Mucosa of descending colon (tissue), 3 donors: ENCODE measurements at regions not wholly inside any gene's neighbourhood (a gene's known extent, or its start where the extent isn't known, plus 50 kb on each side); places are given as distances from the start of the nearest gene placed in this dataset.

Experiments used
- ATAC-seq: fragments of 200-7000 bp; cut with Tn5 transposase; one replicate; pipeline ENCODE4 v1.9.1; 2020; ENCODE audit warnings: mild to moderate bottlenecking, moderate library complexity
- DNase-seq, 3 donors: peaks; one replicate each; pipeline ENCODE4 v3.0.0-alpha.2; 2020
- H3K36me3 ChIP-seq: fragments of 200-600 bp; one replicate; pipeline ENCODE4 v1.8.0; 2021; ENCODE audit warnings: low read depth, mild to moderate bottlenecking
- H3K4me1 ChIP-seq: fragments of 200-600 bp; one replicate; pipeline ENCODE4 v1.8.0; 2021; ENCODE audit warnings: low read depth, mild to moderate bottlenecking
- H3K4me3 ChIP-seq: fragments of 200-600 bp; one replicate; pipeline ENCODE4 v1.8.0; 2021; ENCODE audit warnings: mild to moderate bottlenecking
- H3K9me3 ChIP-seq: fragments of 200-600 bp; one replicate; pipeline ENCODE4 v1.8.0; 2021; ENCODE audit warnings: mild to moderate bottlenecking
- CTCF ChIP-seq: fragments of 200-600 bp; IDR thresholded peaks from one replicate; pipeline ENCODE4 v1.8.0; 2022; ENCODE audit warnings: antibody characterized with exemption, mild to moderate bottlenecking
- intact Hi-C, 2 donors: fragments of 100-400 bp; cut with DNase I in 1 of 2; cut with micrococcal nuclease in 1 of 2; formaldehyde crosslinking; loops; one replicate each; pipeline versions ENCODE4 v1.11.0 to v1.11.1; 2022; cut with DNase I, micrococcal nuclease
- donor health status: DM: no; HTN: no; CAD: no; lungs with moderate emphysema.
- donor health status: DM: no; HTN: no; CAD: no.
- donor health status: DM: no; HTN: yes; CAD: no.

DNA sequence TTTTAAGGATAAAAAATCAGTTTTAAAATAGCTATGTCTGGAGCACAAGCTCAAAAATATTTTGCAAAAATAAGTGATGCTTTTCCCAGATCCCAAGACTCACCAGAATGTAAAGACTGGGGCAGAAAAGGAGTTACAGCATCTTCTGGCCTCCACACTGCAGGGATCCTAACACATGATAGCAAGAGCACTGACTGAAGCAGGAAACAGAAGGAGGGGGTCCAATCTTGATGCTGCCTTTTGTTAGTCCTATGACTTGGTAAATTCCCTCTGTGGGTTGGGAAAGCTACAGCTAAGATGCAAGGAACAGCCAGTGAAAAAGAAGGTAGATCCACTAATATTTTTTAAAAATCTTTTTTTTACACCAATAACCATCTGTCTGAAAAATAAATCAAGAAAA, 54.2 kb upstream of the TNR start:
- Histone ChIP-seq H3K4me3 (no peak overlapping the region), H3K9me3 (no peaks in the 10 kb centered on the region), H3K36me3 (no peaks in the 10 kb centered on the region), H3K4me1 (no peaks in the 10 kb centered on the region)
- ATAC-seq (no peak), DNase-seq (no peak)
- intact Hi-C loops = no loop called here
- no peak for TF ChIP-seq CTCF

DNA sequence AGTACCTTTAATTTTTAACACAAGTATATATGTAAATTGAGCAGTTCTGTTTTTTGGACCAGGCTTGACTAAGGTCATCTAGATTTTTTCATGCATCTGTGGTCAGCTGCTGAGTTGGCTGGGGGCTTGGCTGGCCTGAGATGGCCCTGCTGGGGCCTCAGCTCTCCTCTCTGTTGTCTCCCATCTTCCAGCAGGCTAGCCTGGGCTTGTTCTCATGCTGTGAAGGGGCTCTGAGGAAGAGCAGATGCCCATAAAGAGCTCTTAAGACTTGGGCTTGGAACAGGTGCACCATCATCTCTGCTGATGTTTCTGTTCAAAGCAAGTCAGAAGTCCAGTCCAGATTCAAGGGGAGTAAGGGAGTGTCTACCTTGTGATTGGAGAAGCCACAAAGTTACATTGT, 51.2 kb upstream of the TNR start:
- Histone ChIP-seq H3K9me3 (no peaks in the 10 kb centered on the region), H3K36me3 (no peaks in the 10 kb centered on the region), H3K4me1 (no peaks in the 10 kb centered on the region), H3K4me3 (no peak overlapping the region)
- ATAC-seq (no peak), DNase-seq (no peak)
- intact Hi-C loops = no loop called here
- TF ChIP-seq CTCF = no peak

DNA sequence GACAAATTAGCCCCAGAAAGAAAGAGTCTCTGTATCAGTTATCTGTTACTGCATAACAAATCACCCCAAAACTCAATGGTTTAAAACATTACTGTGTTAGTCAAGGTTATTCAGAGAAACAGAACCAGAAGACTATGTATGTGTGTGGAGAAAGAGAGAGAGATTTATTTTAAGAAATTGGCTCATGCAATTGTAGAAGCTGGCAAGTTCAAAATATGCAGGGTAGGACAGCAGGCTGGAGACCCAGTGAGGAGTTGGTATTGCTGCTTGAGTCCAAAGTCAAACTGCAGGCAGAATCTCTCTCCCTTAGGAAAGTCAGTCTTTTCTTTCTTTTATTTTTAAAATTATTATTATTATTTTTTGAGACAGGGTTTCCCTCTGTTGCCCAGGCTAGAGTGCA, 50.2 kb upstream of the TNR start:
- DNase-seq = no peak
- intact Hi-C loops = no loop called here
- Histone ChIP-seq H3K9me3 (no peaks in the 10 kb centered on the region), H3K4me1 (no peaks in the 10 kb centered on the region), H3K4me3 (no peak overlapping the region), H3K36me3 (no peaks in the 10 kb centered on the region)
- TF ChIP-seq CTCF = no peak
- ATAC-seq = no peak
